Esophagus squamous epithelium (tissue), 5 donors: ENCODE measurements at regions not wholly inside any gene's neighbourhood (a gene's known extent, or its start where the extent isn't known, plus 50 kb on each side); places are given as distances from the start of the nearest gene placed in this dataset.
"Not testable (repeated sequence)": the region's sequence is repeated elsewhere in the genome, so short reads cannot be mapped to it uniquely, and the experiment has no call there.

Experiments
- DNase-seq: peaks from one replicate; lab custom pipeline; 2025; lab: John Stamatoyannopoulos, UW
- H3K27ac ChIP-seq, 4 donors: fragments of 200-600 bp; sonication (generic); one replicate each; pipeline ENCODE4 v1.5.1; 2016 to 2019; ENCODE audit warnings: mild to moderate bottlenecking in 1 of 4
- H3K27me3 ChIP-seq, 4 donors: fragments of 200-600 bp; sonication (generic); 1 replicate in 3 of 4; 2 replicates in 1 of 4; pipeline versions ENCODE4 v1.5.1 to v1.6.0; 2017 to 2021; ENCODE audit warnings: antibody characterized with exemption in 1 of 4
- H3K36me3 ChIP-seq, 3 donors: fragments of 200-600 bp; sonication (generic); one replicate each; pipeline ENCODE4 v1.5.1; 2016 to 2019
- H3K4me1 ChIP-seq, 3 donors: fragments of 200-600 bp; sonication (generic); one replicate each; pipeline ENCODE4 v1.5.1; 2017 to 2019
- H3K4me3 ChIP-seq, 4 donors: fragments of 200-600 bp; sonication (generic); 1 replicate in 3 of 4; 2 replicates in 1 of 4; pipeline ENCODE4 v1.5.1; 2016 to 2019; ENCODE audit warnings: mild to moderate bottlenecking in 2 of 4, moderate library complexity in 1 of 4
- H3K9me3 ChIP-seq, 3 donors: fragments of 200-600 bp; sonication (generic); one replicate each; pipeline ENCODE4 v1.5.1; 2016 to 2019
- CTCF ChIP-seq, 6 experiments: fragments of 450-650 bp in 4 of 6; fragments of 200-600 bp in 2 of 6; sonication (generic) in 2 of 6; IDR thresholded peaks; one replicate each; pipeline ENCODE4 v1.5.1; 2016 to 2019; ENCODE audit warnings: antibody characterized with exemption in 6 of 6, mild to moderate bottlenecking in 4 of 6, moderate library complexity in 4 of 6
- POLR2A ChIP-seq, 4 donors: fragments of 450-650 bp; IDR thresholded peaks; one replicate each; pipeline ENCODE4 v1.6.1; 2017; ENCODE audit warnings: antibody characterized with exemption in 4 of 4, mild to moderate bottlenecking in 4 of 4, moderate library complexity in 3 of 4
- WGBS, 2 donors: methylation state at CpG; one replicate each; pipeline ENCODE4 v1.1.5; 2018; 5-methylcytosine and 5-hydroxymethylcytosine counted together
- intact Hi-C: fragments of 100-400 bp; cut with DNase I; formaldehyde crosslinking; loops from one replicate; pipeline ENCODE4 v1.15.0; 2022
- donor health status: DM: yes; HTN: yes; CAD: no.

GRCh38 chr11:46208803-46209202, 68.7 kb upstream of the CREB3L1 start:
- Histone ChIP-seq H3K27ac (no peak overlapping the region), H3K27me3 (peaks cover 0 to 19% (median 0%) of the 10 kb centered on the region in 4 donors), H3K36me3 (no peaks in the 10 kb centered on the region), H3K9me3 (no peaks in the 10 kb centered on the region), H3K4me1 (peaks cover 0 to 3% (median 0%) of the 10 kb centered on the region in 3 donors), H3K4me3 (no peak overlapping the region)
- intact Hi-C loops: no loop called here
- TF ChIP-seq CTCF (IDR thresholded peaks at IDR 0.05): no peak
- TF ChIP-seq POLR2A (IDR thresholded peaks at IDR 0.05): no peak
- DNase-seq: no peak
- 90 to 95% methylated on average over 4 of the region's 4 CpGs for WGBS, 2 donors

GRCh38 chr11:46207270-46207669, 70.2 kb upstream of the CREB3L1 start:
- Histone ChIP-seq H3K4me1 (peaks cover 0 to 3% (median 0%) of the 10 kb centered on the region in 3 donors), H3K27me3 (peaks cover 0 to 33% (median 0%) of the 10 kb centered on the region in 4 donors), H3K36me3 (no peaks in the 10 kb centered on the region), H3K9me3 (no peaks in the 10 kb centered on the region), H3K27ac (no peak overlapping the region), H3K4me3 (no peak overlapping the region)
- 60 to 68% methylated on average over 3 to 4 of the region's 4 CpGs for WGBS, 2 donors
- DNase-seq: no peak
- intact Hi-C loops: no loop called here
- TF ChIP-seq CTCF (IDR thresholded peaks at IDR 0.05) (no peak), POLR2A (IDR thresholded peaks at IDR 0.05) (no peak)

- 83 to 86% methylated on average over 7 of the region's 7 CpGs for WGBS, 2 donors
- intact Hi-C loops, H3K4me3 ChIP-seq, H3K4me1 ChIP-seq, DNase-seq, H3K9me3 ChIP-seq, H3K36me3 ChIP-seq, H3K27ac ChIP-seq: not testable (repeated sequence)
- peaks cover 0 to 37% (median 0%) of the 10 kb centered on the region in 4 donors for H3K27me3 ChIP-seq
These were observed 73.0 kb upstream of the CREB3L1 start for GRCh38 chr11:46204415-46204814.

- Histone ChIP-seq H3K27ac (no peak overlapping the region), H3K36me3 (no peaks in the 10 kb centered on the region), H3K4me1 (no peaks in the 10 kb centered on the region), H3K4me3 (no peak overlapping the region), H3K9me3 (no peaks in the 10 kb centered on the region), H3K27me3 (peaks cover 0 to 37% (median 0%) of the 10 kb centered on the region in 4 donors)
- intact Hi-C loops: no loop called here
- no peak for DNase-seq
- 50 to 62% methylated on average over 7 of the region's 7 CpGs for WGBS, 2 donors
- TF ChIP-seq POLR2A (IDR thresholded peaks at IDR 0.05) (no peak), CTCF (IDR thresholded peaks at IDR 0.05) (no peak)
These were observed 73.7 kb upstream of the CREB3L1 start for GRCh38 chr11:46203746-46204145.

- intact Hi-C loops: no loop called here
These were observed 74.6 kb upstream of the CREB3L1 start for GRCh38 chr11:46202696-46203391.

GRCh38 chr11:46202149-46202548, 75.3 kb upstream of the CREB3L1 start:
- no peaks in the 10 kb centered on the region for H3K9me3 ChIP-seq
- TF ChIP-seq CTCF (IDR thresholded peaks at IDR 0.05): no peak
- WGBS, 2 donors: 81 to 87% methylated on average over 7 of the region's 7 CpGs
- H3K36me3 ChIP-seq: no peaks in the 10 kb centered on the region
- intact Hi-C loops: no loop called here
- H3K4me1 ChIP-seq: no peaks in the 10 kb centered on the region
- no peak overlapping the region for H3K27ac ChIP-seq
- H3K4me3 ChIP-seq: no peak overlapping the region
- peaks cover 0 to 37% (median 0%) of the 10 kb centered on the region in 4 donors for H3K27me3 ChIP-seq
- DNase-seq: no peak

More at GRCh38 chr11:46202696-46203391, 74.6 kb upstream of the CREB3L1 start:
- no peak for DNase-seq
- H3K4me3 ChIP-seq: no peak overlapping the region
- WGBS, 2 donors: 81 to 82% methylated on average over 10 of the region's 10 CpGs
- no peaks in the 10 kb centered on the region for H3K4me1 ChIP-seq
- no peaks in the 10 kb centered on the region for H3K36me3 ChIP-seq
- no peaks in the 10 kb centered on the region for H3K9me3 ChIP-seq
- TF ChIP-seq POLR2A (IDR thresholded peaks at IDR 0.05): no peak
- no peak overlapping the region for H3K27ac ChIP-seq
- peaks cover 0 to 37% (median 0%) of the 10 kb centered on the region in 4 donors for H3K27me3 ChIP-seq
